ENCODE measurements at regions not wholly inside any gene's neighbourhood (a gene's known extent, or its start where the extent isn't known, plus 50 kb on each side); places are given as distances from the start of the nearest gene placed in this dataset.

DNA sequence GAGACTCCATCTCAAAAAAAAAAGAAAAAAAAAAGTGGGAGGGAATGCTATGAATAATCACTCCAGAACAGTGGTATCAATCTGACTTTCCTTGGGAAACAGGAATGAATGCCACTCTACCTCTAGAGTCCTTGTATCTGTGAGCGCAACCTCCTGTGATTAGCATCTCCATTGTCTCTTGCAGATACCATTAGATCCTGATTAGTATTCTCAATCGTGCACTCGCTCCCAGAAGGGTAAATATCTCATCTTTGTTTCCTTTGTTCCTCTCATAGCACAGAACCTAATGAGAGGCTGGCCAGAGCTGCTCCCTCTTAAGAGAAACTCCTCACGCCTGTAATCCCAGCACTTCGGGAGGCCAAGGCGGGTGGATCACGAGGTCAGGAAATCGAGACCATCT, 184.4 kb upstream of the KCNK2 start:
- no peak for DNase-seq (ENCODE audit: low read depth)
- TF ChIP-seq CTCF (IDR thresholded peaks at IDR 0.05; ENCODE audit: insufficient read depth, low read depth, low read length) = no peak
- H3K4me3 ChIP-seq (ENCODE audit: low read depth, low read length) = no peak overlapping the region

- DNase-seq (ENCODE audit: low read depth) = no peak
- TF ChIP-seq CTCF (IDR thresholded peaks at IDR 0.05; ENCODE audit: insufficient read depth, low read depth, low read length) = no peak
- H3K4me3 ChIP-seq (ENCODE audit: low read depth, low read length) = no peak overlapping the region
Observed at GRCh38 chr1:214898718-214899117, 183.8 kb upstream of the KCNK2 start.

GRCh38 chr1:214899908-214900460, 182.6 kb upstream of the KCNK2 start:
- no peak for DNase-seq (ENCODE audit: low read depth)
- TF ChIP-seq CTCF (IDR thresholded peaks at IDR 0.05; ENCODE audit: insufficient read depth, low read depth, low read length) = no peak
- no peak overlapping the region for H3K4me3 ChIP-seq (ENCODE audit: low read depth, low read length)

GRCh38 chr1:214900590-214900989, 181.9 kb upstream of the KCNK2 start:
- no peak overlapping the region for H3K4me3 ChIP-seq (ENCODE audit: low read depth, low read length)
- DNase-seq (ENCODE audit: low read depth) = no peak
- no peak for TF ChIP-seq CTCF (IDR thresholded peaks at IDR 0.05; ENCODE audit: insufficient read depth, low read depth, low read length)

GRCh38 chr1:214901718-214902117, 180.8 kb upstream of the KCNK2 start:
- H3K4me3 ChIP-seq (ENCODE audit: low read depth, low read length) = no peak overlapping the region
- no peak for DNase-seq (ENCODE audit: low read depth)

DNA sequence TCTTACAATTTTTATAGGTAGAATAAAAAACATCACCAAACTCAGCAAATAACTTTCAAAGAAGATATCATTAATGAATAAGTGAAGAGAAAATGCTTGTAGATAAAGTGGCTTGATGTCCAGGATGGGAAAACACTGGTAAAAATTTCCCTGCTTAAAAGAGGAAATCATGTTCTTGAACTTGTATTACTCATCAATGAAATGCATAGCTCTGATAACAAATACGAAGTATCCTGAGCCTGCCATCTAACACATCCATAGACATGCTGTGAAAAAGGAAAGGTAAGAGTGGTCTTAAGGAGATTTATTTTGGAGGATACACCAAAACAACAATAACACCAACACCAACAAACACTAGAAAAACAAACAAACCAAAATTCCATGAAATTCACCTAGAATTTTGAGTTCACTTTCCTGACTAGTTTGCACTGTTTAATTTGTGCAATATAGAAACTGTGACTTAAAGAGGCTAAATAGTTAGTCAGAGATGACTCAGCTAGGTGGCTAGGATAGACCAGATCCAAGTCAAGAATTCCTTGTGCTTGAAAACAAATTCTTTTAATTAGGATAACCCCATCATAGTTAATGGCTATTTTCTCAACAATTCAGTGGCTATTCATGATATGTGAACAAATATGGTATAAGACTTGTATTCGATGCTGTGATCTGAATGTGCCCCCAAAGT, 179.8 kb upstream of the KCNK2 start:
- H3K4me3 ChIP-seq (ENCODE audit: low read depth, low read length) = no peak overlapping the region
- no peak for TF ChIP-seq CTCF (IDR thresholded peaks at IDR 0.05; ENCODE audit: insufficient read depth, low read depth, low read length)
- peak; percentile 31 for DNase-seq (ENCODE audit: low read depth)

More at GRCh38 chr1:214901718-214902117, 180.8 kb upstream of the KCNK2 start:
- no peak for TF ChIP-seq CTCF (IDR thresholded peaks at IDR 0.05; ENCODE audit: insufficient read depth, low read depth, low read length)

DNA sequence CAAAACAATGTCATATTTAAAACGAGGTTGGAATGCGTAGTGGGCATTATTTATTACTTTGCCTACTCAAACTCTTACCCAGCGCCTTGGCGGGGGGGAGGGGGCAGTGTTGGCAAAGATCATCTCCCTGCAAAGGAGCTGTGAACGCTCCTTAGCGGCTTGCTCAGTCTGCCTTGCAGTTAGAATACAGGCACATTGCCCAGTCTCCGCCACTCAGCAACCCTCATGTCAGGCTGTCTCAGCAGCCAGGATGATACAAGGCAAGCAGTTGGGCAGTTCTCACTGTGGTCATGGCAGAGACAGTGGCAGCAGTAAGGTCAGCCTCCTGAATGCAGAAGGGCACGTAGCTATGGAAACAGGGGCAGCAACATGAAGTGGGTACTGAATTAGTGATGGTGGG, 170.4 kb upstream of the KCNK2 start:
- H3K4me3 ChIP-seq (ENCODE audit: low read depth, low read length) = no peak overlapping the region
- DNase-seq (ENCODE audit: low read depth) = no peak
- TF ChIP-seq CTCF (IDR thresholded peaks at IDR 0.05; ENCODE audit: insufficient read depth, low read depth, low read length) = no peak
